ENCODE measurements at regions not wholly inside any gene's neighbourhood (a gene's known extent, or its start where the extent isn't known, plus 50 kb on each side); places are given as distances from the start of the nearest gene placed in this dataset.
A peak's percentile ranks its signal among the peaks of the same experiment; 100 is the strongest.

- no peaks in the 10 kb centered on the region for H3K36me3 ChIP-seq (ENCODE audit: low read depth, missing control alignments)
- intact Hi-C loops (cut with DNase I; ENCODE audit: low total_unique reads) = no loop called here
- TF ChIP-seq, protein P1, sequence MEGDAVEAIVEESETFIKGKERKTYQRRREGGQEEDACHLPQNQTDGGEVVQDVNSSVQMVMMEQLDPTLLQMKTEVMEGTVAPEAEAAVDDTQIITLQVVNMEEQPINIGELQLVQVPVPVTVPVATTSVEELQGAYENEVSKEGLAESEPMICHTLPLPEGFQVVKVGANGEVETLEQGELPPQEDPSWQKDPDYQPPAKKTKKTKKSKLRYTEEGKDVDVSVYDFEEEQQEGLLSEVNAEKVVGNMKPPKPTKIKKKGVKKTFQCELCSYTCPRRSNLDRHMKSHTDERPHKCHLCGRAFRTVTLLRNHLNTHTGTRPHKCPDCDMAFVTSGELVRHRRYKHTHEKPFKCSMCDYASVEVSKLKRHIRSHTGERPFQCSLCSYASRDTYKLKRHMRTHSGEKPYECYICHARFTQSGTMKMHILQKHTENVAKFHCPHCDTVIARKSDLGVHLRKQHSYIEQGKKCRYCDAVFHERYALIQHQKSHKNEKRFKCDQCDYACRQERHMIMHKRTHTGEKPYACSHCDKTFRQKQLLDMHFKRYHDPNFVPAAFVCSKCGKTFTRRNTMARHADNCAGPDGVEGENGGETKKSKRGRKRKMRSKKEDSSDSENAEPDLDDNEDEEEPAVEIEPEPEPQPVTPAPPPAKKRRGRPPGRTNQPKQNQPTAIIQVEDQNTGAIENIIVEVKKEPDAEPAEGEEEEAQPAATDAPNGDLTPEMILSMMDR (IDR thresholded peaks at IDR 0.05) = no peak
- TF ChIP-seq POLR2A (IDR thresholded peaks at IDR 0.05) = no peak
- DNase-seq = no peak
- no peaks in the 10 kb centered on the region for H3K9me3 ChIP-seq
- no peaks in the 10 kb centered on the region for H3K27me3 ChIP-seq
- no peak overlapping the region for H3K27ac ChIP-seq
- WGBS, 2 donors = 90% methylated on average over 12 of the region's 12 CpGs
- H3K4me3 ChIP-seq = no peak overlapping the region
- H3K4me1 ChIP-seq = no peaks in the 10 kb centered on the region
Observed at GRCh38 chr14:89564286-89564957, 147.4 kb upstream of the FOXN3 start.

- intact Hi-C loops (cut with DNase I; ENCODE audit: low total_unique reads) = no loop called here
- DNase-seq = no peak
- Histone ChIP-seq H3K27me3 (no peaks in the 10 kb centered on the region), H3K9me3 (no peaks in the 10 kb centered on the region), H3K4me1 (no peaks in the 10 kb centered on the region), H3K27ac (no peak overlapping the region), H3K4me3 (no peak overlapping the region), H3K36me3 (ENCODE audit: low read depth, missing control alignments) (no peaks in the 10 kb centered on the region)
- no peak for TF ChIP-seq POLR2A (IDR thresholded peaks at IDR 0.05)
- TF ChIP-seq, protein P1 (IDR thresholded peaks at IDR 0.05) = no peak
- 92 to 94% methylated on average over 1 of the region's 1 CpG for WGBS, 2 donors
Observed at GRCh38 chr14:89563471-89563870, 146.4 kb upstream of the FOXN3 start.

- DNase-seq = no peak
- H3K27ac ChIP-seq = peak overlapping the region in 1 of 2 donors; percentile 44
- no peaks in the 10 kb centered on the region for H3K27me3 ChIP-seq
- peaks cover 12% of the 10 kb centered on the region for H3K4me1 ChIP-seq
- intact Hi-C loops (cut with DNase I; ENCODE audit: low total_unique reads) = no loop called here
- H3K4me3 ChIP-seq = no peak overlapping the region
- no peaks in the 10 kb centered on the region for H3K36me3 ChIP-seq (ENCODE audit: low read depth, missing control alignments)
- H3K9me3 ChIP-seq = no peaks in the 10 kb centered on the region
- 69 to 89% methylated on average over 7 of the region's 7 CpGs for WGBS, 2 donors
- no peak for TF ChIP-seq POLR2A (IDR thresholded peaks at IDR 0.05)
- TF ChIP-seq, protein P1 (IDR thresholded peaks at IDR 0.05) = no peak
Observed at GRCh38 chr14:89551955-89552354, 134.9 kb upstream of the FOXN3 start.

DNA sequence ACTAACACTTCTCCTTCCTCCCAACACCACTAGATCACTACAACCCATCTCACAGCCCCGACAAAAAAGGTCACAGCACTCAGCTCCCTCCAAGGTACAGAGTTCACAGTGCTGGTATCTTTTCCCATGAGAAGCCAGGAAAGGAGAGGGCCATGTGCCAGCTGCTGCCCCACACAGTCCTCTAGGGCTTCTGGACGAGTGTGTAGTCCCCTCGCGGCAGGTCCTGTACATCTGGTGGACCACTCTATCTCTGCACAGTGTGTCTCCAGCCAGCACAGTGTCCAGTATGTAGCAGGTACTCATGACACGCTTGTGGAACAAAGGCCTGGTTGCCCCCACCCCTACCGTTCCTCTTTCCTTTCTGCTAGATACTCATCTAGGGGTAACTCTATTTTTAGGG is 134.4 kb upstream of the FOXN3 start:
- H3K36me3 ChIP-seq (ENCODE audit: low read depth, missing control alignments) = no peaks in the 10 kb centered on the region
- H3K27ac ChIP-seq = peak overlapping the region in 1 of 2 donors; percentile 44
- H3K4me3 ChIP-seq = no peak overlapping the region
- peak; percentile 26 for DNase-seq
- no peaks in the 10 kb centered on the region for H3K27me3 ChIP-seq
- 50 to 75% methylated on average over 6 of the region's 6 CpGs for WGBS, 2 donors
- intact Hi-C loops (cut with DNase I; ENCODE audit: low total_unique reads) = no loop called here
- peaks cover 12% of the 10 kb centered on the region for H3K4me1 ChIP-seq
- no peak for TF ChIP-seq POLR2A (IDR thresholded peaks at IDR 0.05)
- TF ChIP-seq, protein P1 (IDR thresholded peaks at IDR 0.05) = no peak
- H3K9me3 ChIP-seq = no peaks in the 10 kb centered on the region

GRCh38 chr14:89550821-89551220 is 133.8 kb upstream of the FOXN3 start:
- no peaks in the 10 kb centered on the region for H3K9me3 ChIP-seq
- TF ChIP-seq, protein P1 (IDR thresholded peaks at IDR 0.05) = no peak
- no peak for TF ChIP-seq POLR2A (IDR thresholded peaks at IDR 0.05)
- H3K4me1 ChIP-seq = peaks cover 12% of the 10 kb centered on the region
- WGBS, 2 donors = 59 to 78% methylated on average over 8 of the region's 8 CpGs
- H3K4me3 ChIP-seq = no peak overlapping the region
- peak overlapping the region in 1 of 2 donors; percentile 44 for H3K27ac ChIP-seq
- no peaks in the 10 kb centered on the region for H3K36me3 ChIP-seq (ENCODE audit: low read depth, missing control alignments)
- DNase-seq = peak; percentile 46
- intact Hi-C loops (cut with DNase I; ENCODE audit: low total_unique reads) = no loop called here
- H3K27me3 ChIP-seq = no peaks in the 10 kb centered on the region
